Lung (tissue), 11 donors: ENCODE measurements at regions not wholly inside any gene's neighbourhood (a gene's known extent, or its start where the extent isn't known, plus 50 kb on each side); places are given as distances from the start of the nearest gene placed in this dataset.

Experiments used
- ATAC-seq: fragments of 200-7000 bp; cut with Tn5 transposase; one replicate; pipeline ENCODE4 v1.9.1; 2020; ENCODE audit warnings: moderate number of reproducible peaks; ENCODE audit not compliant: insufficient read depth, low FRiP score
- DNase-seq, 3 donors: peaks; one replicate each; pipeline ENCODE4 v3.0.0-alpha.2; 2013 to 2017
- H3K27ac ChIP-seq, 2 donors: one replicate each; pipeline ENCODE4 v1.5.1; 2013; ENCODE audit warnings: mild to moderate bottlenecking in 2 of 2, moderate library complexity in 2 of 2, control low read depth in 1 of 2, inconsistent platforms in 1 of 2, low read depth in 1 of 2, low read length in 1 of 2
- H3K27me3 ChIP-seq, 3 donors: one replicate each; pipeline ENCODE4 v1.5.1; 2013; ENCODE audit warnings: low read length in 2 of 3; ENCODE audit not compliant: control insufficient read depth in 3 of 3, insufficient read depth in 3 of 3
- H3K36me3 ChIP-seq, 4 donors: one replicate each; pipeline ENCODE4 v1.5.1; 2013; ENCODE audit warnings: low read length in 4 of 4, mild to moderate bottlenecking in 1 of 4, moderate library complexity in 1 of 4; ENCODE audit not compliant: control insufficient read depth in 4 of 4, insufficient read depth in 4 of 4
- H3K4me1 ChIP-seq, 5 donors: one replicate each; pipeline ENCODE4 v1.5.1; 2013; ENCODE audit warnings: low read length in 5 of 5, mild to moderate bottlenecking in 2 of 5, moderate library complexity in 1 of 5; ENCODE audit not compliant: control insufficient read depth in 5 of 5, insufficient read depth in 5 of 5
- H3K4me3 ChIP-seq: one replicate; pipeline ENCODE4 v1.5.1; 2013; ENCODE audit warnings: mild to moderate bottlenecking, control low read depth, moderate library complexity
- H3K9ac ChIP-seq, 2 donors: one replicate each; pipeline ENCODE4 v1.5.1; 2013; ENCODE audit warnings: low read length in 2 of 2, control low read depth in 1 of 2; ENCODE audit not compliant: insufficient read depth in 1 of 2
- H3K9me3 ChIP-seq, 4 donors: one replicate each; pipeline ENCODE4 v1.5.1; 2013; ENCODE audit warnings: low read length in 3 of 4, mild to moderate bottlenecking in 1 of 4, moderate library complexity in 1 of 4; ENCODE audit not compliant: control insufficient read depth in 4 of 4, insufficient read depth in 3 of 4
- WGBS, 2 donors: extraction: QIAGEN DNeasy Blood & Tissue Kit; methylation state at CpG; one replicate each; pipeline ENCODE4 v1.1.7; 2013; 5-methylcytosine and 5-hydroxymethylcytosine counted together
- TF ChIP-seq, protein P1 (sequence below): IDR thresholded peaks from 2 replicates; pipeline ENCODE4 v1.5.1; 2012; ENCODE audit warnings: mild to moderate bottlenecking; ENCODE audit errors: control extremely low read depth, extremely low read depth
- donor health status: control.
- donor health status: control.
- donor health status: Bipolar disorder and iron deficiency.
- donor health status: healthy.
- donor health status: DM: yes; HTN: yes; CAD: no.

DNA sequence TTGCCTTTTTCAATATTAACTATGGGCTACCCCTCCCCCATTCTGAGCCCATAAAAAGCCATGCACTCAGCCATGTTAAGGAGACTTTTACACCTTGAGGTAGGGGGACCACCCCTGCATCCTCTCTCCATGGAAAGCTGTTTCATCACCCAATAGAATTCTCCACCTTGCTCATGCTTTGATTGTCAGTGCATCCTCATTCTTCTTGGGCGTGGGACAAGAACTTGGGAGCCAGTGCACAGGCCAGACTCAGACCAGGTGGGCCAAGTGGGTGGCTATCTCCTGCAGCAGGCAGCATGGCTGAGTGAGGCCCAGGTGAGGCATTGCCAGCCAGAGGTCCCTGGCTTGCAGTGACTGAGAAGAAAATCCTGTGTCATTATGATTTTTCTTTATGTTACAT, 357.4 kb upstream of the CDIN1 start:
- Histone ChIP-seq H3K27ac (no peak overlapping the region), H3K9me3 (peaks cover 0 to 3% (median 0%) of the 10 kb centered on the region in 4 donors), H3K9ac (no peak overlapping the region), H3K4me3 (no peak overlapping the region), H3K36me3 (no peaks in the 10 kb centered on the region), H3K4me1 (no peaks in the 10 kb centered on the region), H3K27me3 (no peaks in the 10 kb centered on the region)
- TF ChIP-seq, protein P1, sequence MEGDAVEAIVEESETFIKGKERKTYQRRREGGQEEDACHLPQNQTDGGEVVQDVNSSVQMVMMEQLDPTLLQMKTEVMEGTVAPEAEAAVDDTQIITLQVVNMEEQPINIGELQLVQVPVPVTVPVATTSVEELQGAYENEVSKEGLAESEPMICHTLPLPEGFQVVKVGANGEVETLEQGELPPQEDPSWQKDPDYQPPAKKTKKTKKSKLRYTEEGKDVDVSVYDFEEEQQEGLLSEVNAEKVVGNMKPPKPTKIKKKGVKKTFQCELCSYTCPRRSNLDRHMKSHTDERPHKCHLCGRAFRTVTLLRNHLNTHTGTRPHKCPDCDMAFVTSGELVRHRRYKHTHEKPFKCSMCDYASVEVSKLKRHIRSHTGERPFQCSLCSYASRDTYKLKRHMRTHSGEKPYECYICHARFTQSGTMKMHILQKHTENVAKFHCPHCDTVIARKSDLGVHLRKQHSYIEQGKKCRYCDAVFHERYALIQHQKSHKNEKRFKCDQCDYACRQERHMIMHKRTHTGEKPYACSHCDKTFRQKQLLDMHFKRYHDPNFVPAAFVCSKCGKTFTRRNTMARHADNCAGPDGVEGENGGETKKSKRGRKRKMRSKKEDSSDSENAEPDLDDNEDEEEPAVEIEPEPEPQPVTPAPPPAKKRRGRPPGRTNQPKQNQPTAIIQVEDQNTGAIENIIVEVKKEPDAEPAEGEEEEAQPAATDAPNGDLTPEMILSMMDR = no peak
- 77 to 79% methylated on average over 1 of the region's 1 CpG for WGBS, 2 donors
- no peak for DNase-seq
- no peak for ATAC-seq

DNA sequence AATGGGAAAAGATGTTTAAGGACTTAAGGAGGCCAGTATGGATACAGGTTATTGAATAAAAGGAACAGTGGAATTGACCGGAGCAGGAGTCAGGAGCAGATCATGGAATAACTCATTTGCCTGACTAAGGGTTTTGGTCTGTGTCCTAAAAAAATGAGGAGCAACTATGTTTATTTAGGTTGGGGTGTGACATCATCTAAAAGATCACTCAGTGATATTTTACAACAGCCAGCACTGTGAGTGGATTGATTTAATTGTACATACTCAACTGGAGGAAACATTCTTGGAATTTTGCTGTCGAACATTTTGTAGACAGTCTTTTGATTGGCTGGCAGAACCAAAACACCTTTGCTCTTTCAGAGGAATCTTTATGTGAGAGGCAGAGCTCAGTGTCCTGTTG, 348.6 kb upstream of the CDIN1 start:
- H3K9me3 ChIP-seq = peaks cover 0 to 5% (median 0%) of the 10 kb centered on the region in 4 donors
- no peak for DNase-seq
- ATAC-seq = no peak
- H3K36me3 ChIP-seq = no peaks in the 10 kb centered on the region
- no peak overlapping the region for H3K27ac ChIP-seq
- H3K9ac ChIP-seq = no peak overlapping the region
- no peak overlapping the region for H3K4me3 ChIP-seq
- WGBS, 2 donors = 82 to 93% methylated on average over 2 of the region's 2 CpGs
- H3K4me1 ChIP-seq = no peaks in the 10 kb centered on the region
- TF ChIP-seq, protein P1 = no peak
- no peaks in the 10 kb centered on the region for H3K27me3 ChIP-seq

DNA sequence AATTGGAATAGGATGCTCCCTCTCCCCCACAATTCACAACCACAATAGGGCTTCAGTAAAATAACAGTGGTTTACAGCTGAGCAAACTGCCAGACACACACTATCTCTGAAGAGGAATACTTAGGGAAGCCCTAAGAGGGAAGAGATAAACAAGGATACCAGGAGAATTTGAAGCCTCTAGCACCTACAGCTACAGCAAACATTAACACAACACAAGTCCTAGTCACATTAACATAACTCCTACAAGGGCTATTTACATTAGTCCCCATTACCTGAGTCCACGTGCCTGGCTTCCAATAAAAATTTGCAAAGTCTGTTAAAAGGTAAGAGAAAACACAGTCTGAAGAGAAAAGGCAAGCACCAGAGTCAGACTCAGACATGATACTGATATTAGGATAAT, 346.9 kb upstream of the CDIN1 start:
- ATAC-seq (no peak), DNase-seq (no peak)
- peaks cover 0 to 5% (median 0%) of the 10 kb centered on the region in 4 donors for H3K9me3 ChIP-seq
- WGBS, 2 donors = 44 to 60% methylated on average over 1 of the region's 1 CpG
- no peak overlapping the region for H3K4me3 ChIP-seq
- H3K36me3 ChIP-seq = no peaks in the 10 kb centered on the region
- TF ChIP-seq, protein P1 = no peak
- no peak overlapping the region for H3K9ac ChIP-seq
- no peaks in the 10 kb centered on the region for H3K27me3 ChIP-seq
- no peak overlapping the region for H3K27ac ChIP-seq
- no peaks in the 10 kb centered on the region for H3K4me1 ChIP-seq

DNA sequence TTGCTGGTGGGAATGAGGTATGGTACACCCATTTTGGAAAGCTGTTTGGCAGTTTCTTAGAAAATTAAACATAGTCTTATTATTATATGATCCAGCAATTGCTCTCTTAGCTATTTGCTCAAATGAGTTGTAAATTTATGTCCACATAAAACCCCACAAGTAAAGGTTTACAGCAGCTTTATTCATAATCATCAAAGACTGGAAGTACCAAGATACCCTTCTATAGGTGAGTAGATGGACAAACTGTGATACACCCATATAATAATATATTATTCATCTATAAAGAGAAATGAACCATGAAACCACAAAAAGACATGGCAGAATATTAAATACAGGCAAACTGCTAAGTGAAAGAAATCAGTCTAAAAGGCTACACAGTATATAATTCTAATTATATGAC, 344.7 kb upstream of the CDIN1 start:
- H3K27me3 ChIP-seq = no peaks in the 10 kb centered on the region
- H3K4me3 ChIP-seq = no peak overlapping the region
- DNase-seq = no peak
- no peaks in the 10 kb centered on the region for H3K4me1 ChIP-seq
- TF ChIP-seq, protein P1 = no peak
- peaks cover 0 to 5% (median 0%) of the 10 kb centered on the region in 4 donors for H3K9me3 ChIP-seq
- H3K36me3 ChIP-seq = no peaks in the 10 kb centered on the region
- H3K27ac ChIP-seq = no peak overlapping the region
- no peak for ATAC-seq
- H3K9ac ChIP-seq = no peak overlapping the region
